HEK293 (cell line): ENCODE measurements at regions not wholly inside any gene's neighbourhood (a gene's known extent, or its start where the extent isn't known, plus 50 kb on each side); places are given as distances from the start of the nearest gene placed in this dataset.

ENCODE experiments used
- ZFP3 ChIP-seq: fragments of 450-650 bp; formaldehyde crosslinking; IDR thresholded peaks from 2 replicates; pipeline ENCODE4 v1.5.1; 2016; ENCODE audit warnings: low read depth, missing biosample characterization, missing genetic modification characterization
- TF ChIP-seq, protein P1 (sequence below): fragments of 450-650 bp; formaldehyde crosslinking; IDR thresholded peaks from 2 replicates; pipeline ENCODE4 v1.5.1; 2016; ENCODE audit warnings: missing biosample characterization, missing genetic modification characterization

DNA sequence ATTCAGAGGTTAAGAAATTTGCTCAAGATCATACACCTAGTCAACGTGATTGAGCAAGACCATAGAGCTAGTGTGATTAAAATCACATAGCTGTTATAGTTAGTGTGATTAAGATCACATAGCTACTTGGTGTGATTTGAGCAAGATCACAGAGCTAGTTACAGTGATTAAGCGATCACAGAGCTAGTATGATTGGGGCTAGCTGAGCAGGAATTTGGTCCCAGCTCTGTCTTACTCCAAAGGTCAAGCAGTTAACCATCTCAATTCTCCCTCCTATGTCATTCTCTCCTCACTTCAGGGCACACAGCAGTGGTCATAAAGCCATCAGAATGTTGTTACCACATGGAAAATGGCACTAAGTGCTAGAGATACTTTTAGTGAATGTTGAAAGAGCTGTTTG is 158.2 kb downstream of the SPTSSA start:
- TF ChIP-seq ZFP3 (tag by site-specific recombination) = no peak
- TF ChIP-seq, protein P1, sequence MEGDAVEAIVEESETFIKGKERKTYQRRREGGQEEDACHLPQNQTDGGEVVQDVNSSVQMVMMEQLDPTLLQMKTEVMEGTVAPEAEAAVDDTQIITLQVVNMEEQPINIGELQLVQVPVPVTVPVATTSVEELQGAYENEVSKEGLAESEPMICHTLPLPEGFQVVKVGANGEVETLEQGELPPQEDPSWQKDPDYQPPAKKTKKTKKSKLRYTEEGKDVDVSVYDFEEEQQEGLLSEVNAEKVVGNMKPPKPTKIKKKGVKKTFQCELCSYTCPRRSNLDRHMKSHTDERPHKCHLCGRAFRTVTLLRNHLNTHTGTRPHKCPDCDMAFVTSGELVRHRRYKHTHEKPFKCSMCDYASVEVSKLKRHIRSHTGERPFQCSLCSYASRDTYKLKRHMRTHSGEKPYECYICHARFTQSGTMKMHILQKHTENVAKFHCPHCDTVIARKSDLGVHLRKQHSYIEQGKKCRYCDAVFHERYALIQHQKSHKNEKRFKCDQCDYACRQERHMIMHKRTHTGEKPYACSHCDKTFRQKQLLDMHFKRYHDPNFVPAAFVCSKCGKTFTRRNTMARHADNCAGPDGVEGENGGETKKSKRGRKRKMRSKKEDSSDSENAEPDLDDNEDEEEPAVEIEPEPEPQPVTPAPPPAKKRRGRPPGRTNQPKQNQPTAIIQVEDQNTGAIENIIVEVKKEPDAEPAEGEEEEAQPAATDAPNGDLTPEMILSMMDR (tag by site-specific recombination) = no peak
